Peyer's patch (tissue), 4 donors: ENCODE measurements at regions not wholly inside any gene's neighbourhood (a gene's known extent, or its start where the extent isn't known, plus 50 kb on each side); places are given as distances from the start of the nearest gene placed in this dataset.

Source experiments
- CTCF ChIP-seq, 6 experiments: fragments of 450-650 bp in 4 of 6; fragments of 200-600 bp in 2 of 6; sonication (generic) in 1 of 6; IDR thresholded peaks; one replicate each; pipeline ENCODE4 v1.5.1; 2017 to 2019; ENCODE audit warnings: antibody characterized with exemption in 6 of 6, mild to moderate bottlenecking in 3 of 6, moderate library complexity in 1 of 6
- POLR2A ChIP-seq, 2 donors: fragments of 450-650 bp; IDR thresholded peaks; one replicate each; pipeline ENCODE4 v1.5.1; 2017; ENCODE audit warnings: antibody characterized with exemption in 2 of 2, mild to moderate bottlenecking in 2 of 2, moderate library complexity in 2 of 2

- no peak for TF ChIP-seq CTCF (IDR thresholded peaks at IDR 0.05)
- no peak for TF ChIP-seq POLR2A (IDR thresholded peaks at IDR 0.05)
These were observed 90.7 kb downstream of the GADD45G start for GRCh38 chr9:89695441-89695891.
